ENCODE measurements at regions not wholly inside any gene's neighbourhood (a gene's known extent, or its start where the extent isn't known, plus 50 kb on each side); places are given as distances from the start of the nearest gene placed in this dataset.

GRCh38 chr22:48860557-48860956, 967.1 kb downstream of the BRD1 start:
- RAD21 ChIA-PET (ENCODE audit: low non-redundant PET in 1 of 2, low total read pairs in 2 of 2, uncharacterized antibody in 2 of 2, unreplicated experiment in 2 of 2) = no interaction called here
- Histone ChIP-seq H2AFZ (ENCODE audit: low read depth, low read length, poor library complexity, severe bottlenecking) (no peak overlapping the region), H3K9ac (ENCODE audit: low read length) (no peak overlapping the region), H4K20me1 (ENCODE audit: insufficient read depth) (no peaks in the 10 kb centered on the region), H3K9me3 (ENCODE audit: control insufficient read depth in 1 of 2, insufficient read depth in 1 of 2, low read depth in 1 of 2, low read length in 2 of 2) (no peaks in the 10 kb centered on the region), H3K27ac (ENCODE audit: low read depth, low read length) (no peak overlapping the region), H3K36me3 (ENCODE audit: control insufficient read depth in 1 of 2, insufficient read depth in 2 of 2, low read length in 2 of 2) (no peaks in the 10 kb centered on the region), H3K4me2 (ENCODE audit: low read length) (no peak overlapping the region), H3K4me1 (ENCODE audit: control insufficient read depth in 1 of 2, insufficient read depth in 2 of 2, low read length in 2 of 2) (no peaks in the 10 kb centered on the region), H3K4me3 (replicated peaks in 1 of 2; ENCODE audit: low read depth in 1 of 2, low read length in 2 of 2) (no peak overlapping the region), H3K79me2 (ENCODE audit: insufficient read depth, low read length) (no peaks in the 10 kb centered on the region), H3K27me3 (ENCODE audit: insufficient read depth, low read length) (peaks cover 2% of the 10 kb centered on the region; the same call in 1 of the 2 replicates), H3K9me2 (ENCODE audit: insufficient read depth) (no peaks in the 10 kb centered on the region)
- POLR2A ChIA-PET = no interaction called here
- ATAC-seq = no peak
- CTCF ChIA-PET = no interaction called here
- TF ChIP-seq POLR2AphosphoS5 (IDR thresholded peaks at IDR 0.05; ENCODE audit: low read depth, low read length) (no peak), ZBTB33 (IDR thresholded peaks at IDR 0.05; ENCODE audit: extremely low read depth, insufficient replicate concordance, low read length) (no peak), EGR1 (IDR thresholded peaks at IDR 0.05; ENCODE audit: low read depth) (no peak), EZH2phosphoT487 (IDR thresholded peaks at IDR 0.05; ENCODE audit: borderline replicate concordance) (no peak), SRF (IDR thresholded peaks at IDR 0.05; ENCODE audit: low read depth) (no peak), EZH2 (IDR thresholded peaks at IDR 0.05) (no peak), ELF1 (IDR thresholded peaks at IDR 0.05; ENCODE audit: borderline replicate concordance, low read depth) (no peak), POLR2A (IDR thresholded peaks at IDR 0.05; ENCODE audit: borderline replicate concordance, extremely low read depth, insufficient read depth, insufficient read length) (no peak), ZNF274 (IDR thresholded peaks at IDR 0.05; ENCODE audit: low read depth, low read length) (no peak), TCF7L2 (IDR thresholded peaks at IDR 0.05; ENCODE audit: borderline replicate concordance, extremely low read depth, insufficient read depth, insufficient read length) (no peak), CTCF (IDR thresholded peaks at IDR 0.05 in 2 of 3, conservative IDR thresholded peaks at IDR 0.05 in 1 of 3; ENCODE audit: borderline replicate concordance in 1 of 3, insufficient read depth in 1 of 3, low read depth in 2 of 3, low read length in 2 of 3) (no peak), ATF3 (IDR thresholded peaks at IDR 0.05) (no peak), RAD21 (IDR thresholded peaks at IDR 0.05; ENCODE audit: low read depth) (no peak)
- intact Hi-C loops (cut with micrococcal nuclease) = no loop called here
- DNase-seq (ENCODE audit: low read depth, low spot score) = no peak
- no TSS peak for BruUV-seq (replicated peaks)
